GM13976 (cell line): ENCODE measurements at regions not wholly inside any gene's neighbourhood (a gene's known extent, or its start where the extent isn't known, plus 50 kb on each side); places are given as distances from the start of the nearest gene placed in this dataset.

Source experiments
- DNase-seq: peaks from one replicate; pipeline ENCODE4 v3.0.0; 2012; ENCODE audit warnings: low spot score
- CTCF ChIP-seq: IDR thresholded peaks from 2 replicates; pipeline ENCODE4 v1.5.1; 2012; ENCODE audit warnings: borderline replicate concordance, mild to moderate bottlenecking; ENCODE audit not compliant: insufficient read depth; ENCODE audit errors: extremely low read depth, missing control alignments, control extremely low read depth
- in situ Hi-C: fragments of 300-500 bp; cut with MboI; formaldehyde crosslinking; loops from one replicate; pipeline ENCODE4 v1.12.0; 2022; ENCODE audit warnings: low sequenced_read_pairs, mixed read lengths, inconsistent platforms; ENCODE audit not compliant: unreplicated experiment

- no peak for TF ChIP-seq CTCF
- no peak for DNase-seq
- in situ Hi-C loops: no loop called here
These were observed 420.3 kb downstream of the CCDC91 start for GRCh38 chr12:28610401-28611114.

- DNase-seq: no peak
- TF ChIP-seq CTCF: no peak
- in situ Hi-C loops: no loop called here
These were observed 420.8 kb downstream of the CCDC91 start for GRCh38 chr12:28611115-28611435.

DNA sequence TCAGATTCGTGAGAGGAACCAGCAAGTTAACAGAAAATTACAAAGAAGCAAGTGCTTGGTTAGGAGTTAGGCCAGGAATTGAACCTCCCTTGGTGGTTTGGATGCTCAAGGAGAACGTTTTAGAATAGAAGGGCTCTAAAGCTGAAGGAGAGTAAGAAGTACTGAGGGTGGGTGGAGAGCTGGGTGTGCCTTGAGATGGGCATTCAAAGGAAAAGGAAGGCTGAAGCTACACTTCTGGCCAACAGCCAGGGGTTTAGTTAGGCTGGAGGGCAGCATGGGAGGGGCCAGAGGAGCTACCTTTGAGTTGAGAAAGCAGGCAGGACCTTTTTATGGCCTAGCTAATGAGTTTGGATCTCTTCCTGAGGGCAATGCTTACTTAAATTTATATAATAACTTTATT is 421.2 kb downstream of the CCDC91 start:
- TF ChIP-seq CTCF: no peak
- in situ Hi-C loops: no loop called here
- DNase-seq: no peak

GRCh38 chr12:28618171-28618570 is 427.9 kb downstream of the CCDC91 start:
- TF ChIP-seq CTCF: no peak
- in situ Hi-C loops: no loop called here

DNA sequence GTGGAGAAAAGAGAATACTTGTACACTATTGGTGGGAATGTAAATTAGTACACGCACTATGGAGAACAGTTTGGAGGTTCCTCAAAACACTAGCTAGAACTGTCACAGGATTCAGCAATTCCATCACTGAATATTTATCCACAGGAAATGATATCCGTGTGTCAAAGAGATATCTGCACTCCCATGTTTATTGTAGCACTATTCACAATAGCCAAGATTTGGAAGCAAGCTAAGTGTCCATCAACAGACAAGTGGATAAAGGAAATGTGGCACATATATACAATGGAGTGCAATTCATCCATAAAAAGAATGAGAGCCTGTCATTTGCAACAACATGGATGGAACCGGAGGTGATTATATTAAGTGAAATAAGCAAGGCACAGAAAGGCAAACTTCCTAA is 428.5 kb downstream of the CCDC91 start:
- no peak for TF ChIP-seq CTCF
- in situ Hi-C loops: no loop called here
- DNase-seq: no peak

More at GRCh38 chr12:28618171-28618570, 427.9 kb downstream of the CCDC91 start:
- DNase-seq: no peak

DNA sequence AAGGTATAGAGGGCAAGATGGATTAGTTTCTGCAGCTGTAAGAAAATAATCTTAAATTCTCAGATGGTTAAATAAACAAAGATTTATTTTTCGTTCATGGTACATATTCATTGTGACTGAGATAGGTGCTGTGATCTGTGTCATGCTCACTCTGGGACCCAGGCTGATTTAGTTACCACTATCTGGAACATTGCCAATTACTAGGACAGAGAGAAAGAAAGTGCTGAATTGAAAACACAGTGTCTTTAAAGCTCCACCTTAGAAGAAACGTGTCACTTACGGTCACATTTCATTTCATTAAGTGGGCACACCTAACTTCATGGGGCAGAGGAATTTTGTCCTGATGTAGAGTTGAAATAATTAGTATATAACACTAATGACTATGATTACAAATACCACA is 430.0 kb downstream of the CCDC91 start:
- DNase-seq: no peak
- in situ Hi-C loops: no loop called here
- TF ChIP-seq CTCF: no peak

GRCh38 chr12:28622406-28622805 is 432.1 kb downstream of the CCDC91 start:
- in situ Hi-C loops: no loop called here
- no peak for TF ChIP-seq CTCF
- no peak for DNase-seq
